ENCODE measurements at regions not wholly inside any gene's neighbourhood (a gene's known extent, or its start where the extent isn't known, plus 50 kb on each side); places are given as distances from the start of the nearest gene placed in this dataset.
A peak's percentile ranks its signal among the peaks of the same experiment; 100 is the strongest.
"Not testable (repeated sequence)": the region's sequence is repeated elsewhere in the genome, so short reads cannot be mapped to it uniquely, and the experiment has no call there.

DNA sequence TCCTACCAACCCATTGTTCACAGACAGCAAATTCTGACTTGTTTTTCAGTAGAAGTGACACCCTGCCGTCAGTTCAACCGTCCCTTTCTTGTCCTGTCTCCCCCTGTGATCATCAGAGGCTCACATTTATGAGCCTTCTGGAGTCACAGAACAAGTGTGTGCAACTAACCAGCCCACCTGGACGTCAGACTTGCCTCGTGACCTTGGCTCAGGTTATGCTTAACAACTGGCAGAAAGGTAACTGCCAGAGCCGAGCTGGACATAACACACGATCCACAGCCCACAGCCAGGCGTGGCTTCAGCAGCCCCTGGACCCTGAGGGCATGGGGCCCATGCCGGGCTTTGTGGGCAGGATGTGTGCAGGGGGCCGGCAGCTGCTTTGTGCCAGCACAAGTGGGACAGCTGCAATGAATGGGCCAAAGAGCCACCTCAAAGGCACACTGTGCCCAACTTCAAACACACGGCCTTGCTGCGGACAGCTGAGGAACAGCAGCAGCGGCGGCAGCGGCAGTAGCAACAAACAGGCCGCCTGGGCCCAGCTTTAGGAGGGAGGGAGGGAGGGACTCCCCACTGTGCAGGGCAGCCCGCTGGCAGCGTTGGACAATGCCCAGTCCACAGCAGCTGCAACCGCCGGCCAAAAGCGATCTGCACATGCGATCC lies 103.9 kb downstream of the ZBTB18 start:
- POLR2A ChIA-PET = no interaction called here
- no peaks in the 10 kb centered on the region for H3K36me3 ChIP-seq (ENCODE audit: control insufficient read depth in 2 of 3, insufficient read depth in 3 of 3, low read length in 3 of 3)
- H3K4me3 ChIP-seq (ENCODE audit: low read length) = no peak overlapping the region
- ATAC-seq (no peak), DNase-seq (no peak)
- intact Hi-C loops (cut with micrococcal nuclease) = no loop called here
- H3K4me1 ChIP-seq (ENCODE audit: control insufficient read depth in 2 of 2, insufficient read depth in 2 of 2, low read length in 2 of 2) = no peaks in the 10 kb centered on the region
- Mint-ChIP-seq H3K9me3 (no peaks in the 10 kb centered on the region), H3K27ac (no peak overlapping the region), H3K27me3 (peaks cover 0 to 8% (median 0%) of the 10 kb centered on the region in 5 donors), H3K36me3 (no peaks in the 10 kb centered on the region), H3K4me1 (no peaks in the 10 kb centered on the region), H3K4me3 (no peak overlapping the region)
- H3K9me3 ChIP-seq (ENCODE audit: control insufficient read depth in 2 of 3, low read length in 3 of 3) = no peaks in the 10 kb centered on the region
- H3K27me3 ChIP-seq (ENCODE audit: control insufficient read depth in 2 of 2, insufficient read depth in 2 of 2, low read length in 2 of 2) = no peaks in the 10 kb centered on the region
- CTCF ChIA-PET = no interaction called here
- no peak overlapping the region for H3K27ac ChIP-seq (ENCODE audit: low read depth, low read length)

DNA sequence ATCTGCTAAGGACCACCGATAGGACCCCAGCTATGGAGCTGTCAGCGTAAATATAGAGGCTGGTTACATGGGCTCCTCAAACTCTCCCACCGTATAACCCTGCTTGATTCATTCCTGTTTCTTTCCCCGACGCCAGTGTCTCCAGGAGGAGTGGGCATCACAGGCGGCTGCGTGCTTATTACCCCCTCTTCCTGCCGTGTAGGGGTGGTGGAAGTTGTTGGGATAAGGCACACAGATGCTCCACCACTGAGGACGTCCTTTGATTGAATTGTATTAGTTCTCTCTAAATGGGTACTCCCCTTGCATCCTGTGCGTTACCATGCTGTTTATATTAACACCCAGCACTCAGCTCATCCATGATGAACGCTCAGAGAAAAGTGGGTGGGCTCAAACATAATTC lies 104.6 kb downstream of the ZBTB18 start:
- no peak for ATAC-seq
- intact Hi-C loops (cut with micrococcal nuclease) = no loop called here

DNA sequence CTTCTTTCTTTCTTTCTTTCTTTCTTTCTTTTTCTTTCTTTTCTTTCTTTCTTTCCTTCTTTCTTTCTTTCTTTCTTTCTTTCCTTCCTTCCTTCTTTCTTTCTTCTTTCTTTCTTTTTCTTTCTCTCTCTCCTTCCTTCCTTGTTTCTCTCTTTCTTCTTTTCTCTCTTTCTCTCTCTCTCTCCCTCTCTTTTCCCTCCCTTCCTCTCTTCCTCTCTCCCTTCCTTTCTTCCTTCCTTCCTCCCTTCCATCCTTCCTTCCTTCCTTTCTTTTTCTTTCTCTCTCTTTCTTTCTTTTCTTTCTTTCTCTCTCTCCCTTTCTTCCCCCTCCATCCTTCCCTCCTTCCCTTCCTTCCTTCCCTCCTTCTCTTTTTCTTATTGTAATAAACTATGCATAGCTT lies 105.5 kb downstream of the ZBTB18 start:
- H3K9me3 Mint-ChIP-seq; H3K4me1 Mint-ChIP-seq; POLR2A ChIA-PET; H3K27ac Mint-ChIP-seq; H3K36me3 Mint-ChIP-seq; H3K36me3 ChIP-seq (ENCODE audit: control insufficient read depth in 2 of 3, insufficient read depth in 3 of 3, low read length in 3 of 3); H3K27ac ChIP-seq (ENCODE audit: low read depth, low read length); intact Hi-C loops (cut with micrococcal nuclease); CTCF ChIA-PET; H3K27me3 ChIP-seq (ENCODE audit: control insufficient read depth in 2 of 2, insufficient read depth in 2 of 2, low read length in 2 of 2); H3K27me3 Mint-ChIP-seq; H3K9me3 ChIP-seq (ENCODE audit: control insufficient read depth in 2 of 3, low read length in 3 of 3); H3K4me3 Mint-ChIP-seq; ATAC-seq; H3K4me3 ChIP-seq (ENCODE audit: low read length); H3K4me1 ChIP-seq (ENCODE audit: control insufficient read depth in 2 of 2, insufficient read depth in 2 of 2, low read length in 2 of 2); DNase-seq: not testable (repeated sequence)

More for the DNA sequence above, 104.6 kb downstream of the ZBTB18 start:
- DNase-seq = no peak
- H3K27ac Mint-ChIP-seq = no peak overlapping the region
- Histone ChIP-seq H3K4me1 (ENCODE audit: control insufficient read depth in 2 of 2, insufficient read depth in 2 of 2, low read length in 2 of 2) (no peaks in the 10 kb centered on the region), H3K27me3 (ENCODE audit: control insufficient read depth in 2 of 2, insufficient read depth in 2 of 2, low read length in 2 of 2) (no peaks in the 10 kb centered on the region), H3K27ac (ENCODE audit: low read depth, low read length) (no peak overlapping the region), H3K4me3 (ENCODE audit: low read length) (no peak overlapping the region), H3K36me3 (ENCODE audit: control insufficient read depth in 2 of 3, insufficient read depth in 3 of 3, low read length in 3 of 3) (no peaks in the 10 kb centered on the region), H3K9me3 (ENCODE audit: control insufficient read depth in 2 of 3, low read length in 3 of 3) (no peaks in the 10 kb centered on the region)
- H3K4me1 Mint-ChIP-seq = no peaks in the 10 kb centered on the region
- H3K9me3 Mint-ChIP-seq = no peaks in the 10 kb centered on the region
- H3K4me3 Mint-ChIP-seq = no peak overlapping the region
- ChIA-PET POLR2A (no interaction called here), CTCF (no interaction called here)
- H3K27me3 Mint-ChIP-seq = peaks cover 0 to 8% (median 0%) of the 10 kb centered on the region in 5 donors
- H3K36me3 Mint-ChIP-seq = no peaks in the 10 kb centered on the region

GRCh38 chr1:244157731-244158438 lies 106.8 kb downstream of the ZBTB18 start:
- no peaks in the 10 kb centered on the region for H3K9me3 ChIP-seq (ENCODE audit: control insufficient read depth in 2 of 3, low read length in 3 of 3)
- CTCF ChIA-PET = no interaction called here

DNA sequence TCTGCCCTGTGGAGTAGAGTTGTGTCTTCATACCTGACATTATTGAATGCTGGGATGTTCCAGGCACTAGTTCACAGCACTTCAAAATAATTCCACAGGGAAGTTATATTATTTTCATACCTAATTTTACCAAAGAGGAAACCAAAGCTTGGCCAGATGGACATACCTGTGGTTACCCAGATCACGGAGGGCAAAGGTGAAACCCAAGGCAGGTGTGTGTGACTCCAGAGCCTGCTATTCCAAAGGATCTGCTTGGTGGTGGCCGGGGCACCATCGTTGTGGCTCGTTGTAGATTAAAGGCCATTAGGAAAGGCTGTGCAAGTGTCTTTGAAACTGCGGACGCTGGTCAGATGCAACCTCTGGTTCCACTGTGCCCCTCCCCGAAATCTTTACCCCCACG lies 108.6 kb downstream of the ZBTB18 start:
- H3K4me1 Mint-ChIP-seq = no peaks in the 10 kb centered on the region
- no peaks in the 10 kb centered on the region for H3K36me3 Mint-ChIP-seq
- no peaks in the 10 kb centered on the region for H3K27me3 ChIP-seq (ENCODE audit: control insufficient read depth in 2 of 2, insufficient read depth in 2 of 2, low read length in 2 of 2)
- ChIA-PET POLR2A (no interaction called here), CTCF (no interaction called here)
- H3K36me3 ChIP-seq (ENCODE audit: control insufficient read depth in 2 of 3, insufficient read depth in 3 of 3, low read length in 3 of 3) = no peaks in the 10 kb centered on the region
- no peaks in the 10 kb centered on the region for H3K9me3 Mint-ChIP-seq
- H3K27me3 Mint-ChIP-seq = peaks cover 0 to 8% (median 0%) of the 10 kb centered on the region in 5 donors
- H3K4me1 ChIP-seq (ENCODE audit: control insufficient read depth in 2 of 2, insufficient read depth in 2 of 2, low read length in 2 of 2) = no peaks in the 10 kb centered on the region
- no peak overlapping the region for H3K27ac ChIP-seq (ENCODE audit: low read depth, low read length)
- peak overlapping the region in 1 of 9 donors; percentile 37 for H3K27ac Mint-ChIP-seq
- intact Hi-C loops (cut with micrococcal nuclease) = no loop called here
- H3K9me3 ChIP-seq (ENCODE audit: control insufficient read depth in 2 of 3, low read length in 3 of 3) = no peaks in the 10 kb centered on the region
- no peak for DNase-seq
- no peak for ATAC-seq
- H3K4me3 Mint-ChIP-seq = no peak overlapping the region
- no peak overlapping the region for H3K4me3 ChIP-seq (ENCODE audit: low read length)

More at GRCh38 chr1:244157731-244158438, 106.8 kb downstream of the ZBTB18 start:
- Histone ChIP-seq H3K27ac (ENCODE audit: low read depth, low read length) (no peak overlapping the region), H3K36me3 (ENCODE audit: control insufficient read depth in 2 of 3, insufficient read depth in 3 of 3, low read length in 3 of 3) (no peaks in the 10 kb centered on the region), H3K27me3 (ENCODE audit: control insufficient read depth in 2 of 2, insufficient read depth in 2 of 2, low read length in 2 of 2) (no peaks in the 10 kb centered on the region), H3K4me1 (ENCODE audit: control insufficient read depth in 2 of 2, insufficient read depth in 2 of 2, low read length in 2 of 2) (no peaks in the 10 kb centered on the region), H3K4me3 (ENCODE audit: low read length) (no peak overlapping the region)
- DNase-seq = no peak
- H3K4me3 Mint-ChIP-seq = no peak overlapping the region
- intact Hi-C loops (cut with micrococcal nuclease) = no loop called here
- H3K27ac Mint-ChIP-seq = no peak overlapping the region
- H3K27me3 Mint-ChIP-seq = peaks cover 0 to 8% (median 0%) of the 10 kb centered on the region in 5 donors
- no peaks in the 10 kb centered on the region for H3K36me3 Mint-ChIP-seq
- POLR2A ChIA-PET = no interaction called here
- H3K9me3 Mint-ChIP-seq = no peaks in the 10 kb centered on the region
- ATAC-seq = no peak
- no peaks in the 10 kb centered on the region for H3K4me1 Mint-ChIP-seq

DNA sequence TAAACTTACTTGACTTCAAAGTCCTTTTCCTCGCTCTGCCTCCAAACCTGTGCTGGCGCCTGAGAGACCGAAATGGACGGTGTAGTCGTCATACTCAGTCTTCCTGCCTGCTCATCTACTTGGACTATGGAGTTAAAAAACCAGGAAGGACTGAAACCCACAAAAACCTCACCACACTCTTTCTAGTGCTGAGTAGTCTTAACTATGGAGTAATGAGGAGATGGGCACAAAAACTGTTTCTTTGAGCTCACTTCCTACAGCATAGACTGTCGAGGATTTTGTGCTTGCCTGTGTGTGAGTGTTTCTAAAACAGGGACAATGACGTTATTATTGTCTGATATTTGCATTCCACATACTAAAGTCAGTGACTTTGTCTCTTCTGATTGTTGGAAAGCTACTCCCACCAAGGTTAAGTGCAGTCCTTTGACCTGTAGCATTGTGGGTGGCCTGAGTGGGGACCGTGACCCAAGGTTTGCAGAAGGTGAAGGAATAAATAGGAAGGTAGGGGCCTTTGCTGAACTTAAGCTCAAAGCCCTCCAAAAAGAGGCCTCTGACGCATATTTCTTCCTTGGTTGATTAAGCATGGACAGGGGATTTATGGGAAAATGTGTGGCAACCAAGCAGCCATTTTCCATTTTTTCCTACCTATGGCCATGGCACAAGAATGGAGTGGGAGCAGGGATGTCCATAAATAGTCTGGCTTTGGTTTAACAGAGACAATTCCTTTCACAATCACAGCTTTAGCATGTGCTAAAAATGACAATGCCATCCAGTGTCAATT lies 109.6 kb downstream of the ZBTB18 start:
- no peaks in the 10 kb centered on the region for H3K36me3 ChIP-seq (ENCODE audit: control insufficient read depth in 2 of 3, insufficient read depth in 3 of 3, low read length in 3 of 3)
- no peak overlapping the region for H3K4me3 ChIP-seq (ENCODE audit: low read length)
- H3K9me3 Mint-ChIP-seq = no peaks in the 10 kb centered on the region
- H3K4me1 ChIP-seq (ENCODE audit: control insufficient read depth in 2 of 2, insufficient read depth in 2 of 2, low read length in 2 of 2) = no peaks in the 10 kb centered on the region
- ChIA-PET POLR2A (interaction anchor here (0.6 kb wide), 2 partner anchors 10 to 216 kb away, joined by 3 to 5 read pairs; no protein-coding TSS in a partner anchor), CTCF (interaction anchor here (0.6 kb wide), 1 partner anchor 58 kb away, joined by 4 read pairs; no protein-coding TSS in a partner anchor)
- no peaks in the 10 kb centered on the region for H3K27me3 ChIP-seq (ENCODE audit: control insufficient read depth in 2 of 2, insufficient read depth in 2 of 2, low read length in 2 of 2)
- no peak for DNase-seq
- peak; percentile 66 for ATAC-seq
- no peak overlapping the region for H3K4me3 Mint-ChIP-seq
- intact Hi-C loops (cut with micrococcal nuclease) = no loop called here
- no peaks in the 10 kb centered on the region for H3K9me3 ChIP-seq (ENCODE audit: control insufficient read depth in 2 of 3, low read length in 3 of 3)
- no peak overlapping the region for H3K27ac ChIP-seq (ENCODE audit: low read depth, low read length)
- peaks cover 0 to 8% (median 0%) of the 10 kb centered on the region in 5 donors for H3K27me3 Mint-ChIP-seq
- no peaks in the 10 kb centered on the region for H3K4me1 Mint-ChIP-seq
- H3K36me3 Mint-ChIP-seq = no peaks in the 10 kb centered on the region
- H3K27ac Mint-ChIP-seq = no peak overlapping the region
